Lung (tissue), 11 donors: ENCODE measurements at regions not wholly inside any gene's neighbourhood (a gene's known extent, or its start where the extent isn't known, plus 50 kb on each side); places are given as distances from the start of the nearest gene placed in this dataset.
A peak's percentile ranks its signal among the peaks of the same experiment; 100 is the strongest.

Source experiments
- ATAC-seq: fragments of 200-7000 bp; cut with Tn5 transposase; one replicate; pipeline ENCODE4 v1.9.1; 2020; ENCODE audit warnings: moderate number of reproducible peaks; ENCODE audit not compliant: insufficient read depth, low FRiP score
- DNase-seq, 3 donors: peaks; one replicate each; pipeline ENCODE4 v3.0.0-alpha.2; 2013 to 2017
- H3K27ac ChIP-seq, 2 donors: one replicate each; pipeline ENCODE4 v1.5.1; 2013; ENCODE audit warnings: mild to moderate bottlenecking in 2 of 2, moderate library complexity in 2 of 2, control low read depth in 1 of 2, inconsistent platforms in 1 of 2, low read depth in 1 of 2, low read length in 1 of 2
- H3K27me3 ChIP-seq, 3 donors: one replicate each; pipeline ENCODE4 v1.5.1; 2013; ENCODE audit warnings: low read length in 2 of 3; ENCODE audit not compliant: control insufficient read depth in 3 of 3, insufficient read depth in 3 of 3
- H3K36me3 ChIP-seq, 4 donors: one replicate each; pipeline ENCODE4 v1.5.1; 2013; ENCODE audit warnings: low read length in 4 of 4, mild to moderate bottlenecking in 1 of 4, moderate library complexity in 1 of 4; ENCODE audit not compliant: control insufficient read depth in 4 of 4, insufficient read depth in 4 of 4
- H3K4me1 ChIP-seq, 5 donors: one replicate each; pipeline ENCODE4 v1.5.1; 2013; ENCODE audit warnings: low read length in 5 of 5, mild to moderate bottlenecking in 2 of 5, moderate library complexity in 1 of 5; ENCODE audit not compliant: control insufficient read depth in 5 of 5, insufficient read depth in 5 of 5
- H3K4me3 ChIP-seq: one replicate; pipeline ENCODE4 v1.5.1; 2013; ENCODE audit warnings: mild to moderate bottlenecking, control low read depth, moderate library complexity
- H3K9ac ChIP-seq, 2 donors: one replicate each; pipeline ENCODE4 v1.5.1; 2013; ENCODE audit warnings: low read length in 2 of 2, control low read depth in 1 of 2; ENCODE audit not compliant: insufficient read depth in 1 of 2
- H3K9me3 ChIP-seq, 4 donors: one replicate each; pipeline ENCODE4 v1.5.1; 2013; ENCODE audit warnings: low read length in 3 of 4, mild to moderate bottlenecking in 1 of 4, moderate library complexity in 1 of 4; ENCODE audit not compliant: control insufficient read depth in 4 of 4, insufficient read depth in 3 of 4
- WGBS, 2 donors: extraction: QIAGEN DNeasy Blood & Tissue Kit; methylation state at CpG; one replicate each; pipeline ENCODE4 v1.1.7; 2013; 5-methylcytosine and 5-hydroxymethylcytosine counted together
- TF ChIP-seq, protein P1 (sequence below): IDR thresholded peaks from 2 replicates; pipeline ENCODE4 v1.5.1; 2012; ENCODE audit warnings: mild to moderate bottlenecking; ENCODE audit errors: control extremely low read depth, extremely low read depth
- donor health status: control.
- donor health status: control.
- donor health status: Bipolar disorder and iron deficiency.
- donor health status: healthy.
- donor health status: DM: yes; HTN: yes; CAD: no.

DNA sequence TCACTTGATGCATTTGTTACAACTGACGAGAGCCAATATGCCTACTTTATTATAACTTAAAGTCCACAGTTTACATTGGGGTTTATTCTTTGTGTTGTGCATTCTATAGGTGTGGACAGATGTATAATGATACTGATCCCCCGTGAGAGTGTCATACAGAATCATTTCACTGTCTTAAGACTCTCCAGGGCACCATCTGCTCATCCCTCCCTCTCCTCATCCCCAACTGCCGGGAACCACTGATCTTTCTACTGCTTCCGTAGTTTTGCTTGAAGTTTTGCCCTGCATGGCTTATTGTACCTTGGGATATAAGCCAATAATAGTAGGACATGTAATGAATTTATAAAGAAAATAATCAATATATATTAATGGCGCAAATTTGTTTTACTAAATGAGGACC, 137.8 kb upstream of the MSX1 start:
- H3K9me3 ChIP-seq: peaks cover 0 to 18% (median 7%) of the 10 kb centered on the region in 4 donors
- no peaks in the 10 kb centered on the region for H3K27me3 ChIP-seq
- H3K9ac ChIP-seq: no peak overlapping the region
- DNase-seq (no peak), ATAC-seq (no peak)
- TF ChIP-seq, protein P1, sequence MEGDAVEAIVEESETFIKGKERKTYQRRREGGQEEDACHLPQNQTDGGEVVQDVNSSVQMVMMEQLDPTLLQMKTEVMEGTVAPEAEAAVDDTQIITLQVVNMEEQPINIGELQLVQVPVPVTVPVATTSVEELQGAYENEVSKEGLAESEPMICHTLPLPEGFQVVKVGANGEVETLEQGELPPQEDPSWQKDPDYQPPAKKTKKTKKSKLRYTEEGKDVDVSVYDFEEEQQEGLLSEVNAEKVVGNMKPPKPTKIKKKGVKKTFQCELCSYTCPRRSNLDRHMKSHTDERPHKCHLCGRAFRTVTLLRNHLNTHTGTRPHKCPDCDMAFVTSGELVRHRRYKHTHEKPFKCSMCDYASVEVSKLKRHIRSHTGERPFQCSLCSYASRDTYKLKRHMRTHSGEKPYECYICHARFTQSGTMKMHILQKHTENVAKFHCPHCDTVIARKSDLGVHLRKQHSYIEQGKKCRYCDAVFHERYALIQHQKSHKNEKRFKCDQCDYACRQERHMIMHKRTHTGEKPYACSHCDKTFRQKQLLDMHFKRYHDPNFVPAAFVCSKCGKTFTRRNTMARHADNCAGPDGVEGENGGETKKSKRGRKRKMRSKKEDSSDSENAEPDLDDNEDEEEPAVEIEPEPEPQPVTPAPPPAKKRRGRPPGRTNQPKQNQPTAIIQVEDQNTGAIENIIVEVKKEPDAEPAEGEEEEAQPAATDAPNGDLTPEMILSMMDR: no peak
- no peaks in the 10 kb centered on the region for H3K4me1 ChIP-seq
- H3K36me3 ChIP-seq: no peaks in the 10 kb centered on the region
- H3K27ac ChIP-seq: no peak overlapping the region
- no peak overlapping the region for H3K4me3 ChIP-seq
- WGBS, 2 donors: 90 to 91% methylated on average over 5 of the region's 5 CpGs

DNA sequence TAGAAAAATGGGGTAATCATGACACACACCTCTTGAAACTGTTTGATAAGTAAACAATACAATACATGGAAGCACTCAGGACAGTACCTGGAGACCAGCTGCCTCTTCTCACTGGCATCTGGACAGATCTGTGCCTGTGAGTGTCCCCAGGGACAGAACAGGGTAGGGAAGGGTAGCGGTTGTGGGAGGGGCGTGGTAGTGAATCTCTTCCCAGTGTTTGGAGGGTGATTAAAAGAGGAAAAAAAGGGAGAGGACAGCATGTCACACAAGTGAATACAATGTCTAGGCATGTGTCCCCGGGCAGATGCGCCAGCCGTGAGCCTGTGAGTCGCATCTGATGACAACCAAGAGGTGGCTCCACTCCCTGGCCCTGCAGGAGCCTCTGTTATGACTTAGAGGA, 138.8 kb upstream of the MSX1 start:
- DNase-seq (no peak), ATAC-seq (no peak)
- Histone ChIP-seq H3K9ac (no peak overlapping the region), H3K27ac (no peak overlapping the region), H3K4me3 (no peak overlapping the region), H3K27me3 (no peaks in the 10 kb centered on the region), H3K9me3 (peaks cover 0 to 11% (median under 1%) of the 10 kb centered on the region in 4 donors), H3K4me1 (no peaks in the 10 kb centered on the region), H3K36me3 (no peaks in the 10 kb centered on the region)
- 75 to 86% methylated on average over 6 of the region's 6 CpGs for WGBS, 2 donors
- TF ChIP-seq, protein P1: no peak

DNA sequence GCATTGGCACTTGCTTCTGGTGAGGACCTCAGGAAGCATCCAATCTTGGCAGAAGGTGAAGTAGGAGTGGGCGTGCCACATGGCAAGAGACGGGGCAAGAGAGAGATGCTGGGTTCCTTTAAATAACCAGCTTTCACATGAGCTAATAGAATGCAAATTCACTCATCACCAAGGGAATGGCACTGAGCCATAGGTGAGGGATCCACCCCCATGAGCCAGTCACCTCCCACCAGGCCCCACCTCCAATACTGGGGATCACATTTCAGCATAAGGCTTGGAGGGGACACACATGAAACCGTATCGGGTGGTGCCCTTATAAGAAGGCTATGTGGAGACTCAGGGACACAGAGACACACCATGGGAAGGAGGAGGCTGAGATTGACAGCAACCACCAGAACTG, 140.0 kb upstream of the MSX1 start:
- H3K4me3 ChIP-seq: no peak overlapping the region
- DNase-seq: peak; percentile 30 to 53 (median 50)

More for the DNA sequence above, 140.0 kb upstream of the MSX1 start:
- ATAC-seq: no peak
- no peak overlapping the region for H3K9ac ChIP-seq
- TF ChIP-seq, protein P1: no peak
- H3K27ac ChIP-seq: no peak overlapping the region
- no peaks in the 10 kb centered on the region for H3K36me3 ChIP-seq
- H3K27me3 ChIP-seq: no peaks in the 10 kb centered on the region
- no peaks in the 10 kb centered on the region for H3K4me1 ChIP-seq
- 73 to 90% methylated on average over 4 of the region's 4 CpGs for WGBS, 2 donors
- peaks cover 0 to 4% (median 0%) of the 10 kb centered on the region in 4 donors for H3K9me3 ChIP-seq
